Muscle of leg (tissue), 3 donors: ENCODE measurements at regions not wholly inside any gene's neighbourhood (a gene's known extent, or its start where the extent isn't known, plus 50 kb on each side); places are given as distances from the start of the nearest gene placed in this dataset.
A peak's percentile ranks its signal among the peaks of the same experiment; 100 is the strongest.
"Not testable (repeated sequence)": the region's sequence is repeated elsewhere in the genome, so short reads cannot be mapped to it uniquely, and the experiment has no call there.

Experiments
- DNase-seq: peaks from one replicate; pipeline ENCODE4 v3.0.0; 2013
- H3K27ac ChIP-seq: one replicate; pipeline ENCODE4 v1.5.1; 2013; ENCODE audit warnings: mild to moderate bottlenecking, low read length, control low read depth
- H3K27me3 ChIP-seq: one replicate; pipeline ENCODE4 v1.6.1; 2013; ENCODE audit warnings: low read length; ENCODE audit not compliant: control insufficient read depth, insufficient read depth
- H3K36me3 ChIP-seq: one replicate; pipeline ENCODE4 v1.6.1; 2013; ENCODE audit warnings: low read length; ENCODE audit not compliant: control insufficient read depth, insufficient read depth
- H3K4me1 ChIP-seq: one replicate; pipeline ENCODE4 v1.6.1; 2013; ENCODE audit warnings: low read length; ENCODE audit not compliant: control insufficient read depth, insufficient read depth
- H3K4me3 ChIP-seq: one replicate; pipeline ENCODE4 v1.5.1; 2013; ENCODE audit warnings: low read length, control low read depth
- H3K9me3 ChIP-seq: replicated peaks from 2 replicates; pipeline ENCODE4 v1.6.1; 2013; ENCODE audit warnings: low read depth, low read length; ENCODE audit not compliant: control insufficient read depth
- WGBS: methylation state at CpG from one replicate; pipeline ENCODE4 v1.1.5; 2013; ENCODE audit warnings: missing lambda C conversion rate; ENCODE audit not compliant: insufficient coverage; 5-methylcytosine and 5-hydroxymethylcytosine counted together

DNA sequence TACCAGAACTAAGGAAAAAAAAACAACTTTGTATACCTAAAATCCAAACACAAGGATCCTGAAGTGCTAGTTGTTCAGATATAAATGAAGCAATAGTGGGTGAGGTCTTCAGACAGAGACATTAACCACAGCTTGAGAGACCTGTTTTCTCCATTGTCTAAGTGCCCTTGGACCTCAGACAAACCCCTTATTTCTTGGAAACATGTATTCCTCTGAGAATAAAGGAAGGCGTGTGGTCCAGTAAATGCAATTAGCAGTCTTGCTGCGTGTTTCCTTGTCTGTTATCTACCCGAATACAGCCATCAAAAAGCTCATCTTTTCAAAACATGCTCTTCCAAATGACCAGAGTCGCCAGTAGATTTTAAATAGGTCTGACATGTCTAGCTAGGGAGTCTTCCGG lies 291.1 kb upstream of the NFIA start:
- H3K4me1 ChIP-seq = no peaks in the 10 kb centered on the region
- H3K4me3 ChIP-seq = no peak overlapping the region
- no peaks in the 10 kb centered on the region for H3K27me3 ChIP-seq
- no peaks in the 10 kb centered on the region for H3K36me3 ChIP-seq
- no CpG with 5 or more reads among the region's 5 CpGs for WGBS
- DNase-seq = peak; percentile 55
- no peaks in the 10 kb centered on the region for H3K9me3 ChIP-seq
- no peak overlapping the region for H3K27ac ChIP-seq

- not testable (repeated sequence) for H3K9me3 ChIP-seq, H3K27me3 ChIP-seq, H3K4me1 ChIP-seq, H3K27ac ChIP-seq, DNase-seq, H3K4me3 ChIP-seq, H3K36me3 ChIP-seq
- WGBS = no CpG with 5 or more reads among the region's 2 CpGs
Measured at GRCh38 chr1:60773099-60773498, 309.3 kb upstream of the NFIA start.

GRCh38 chr1:60769082-60769481 lies 313.3 kb upstream of the NFIA start:
- Histone ChIP-seq H3K27me3 (no peaks in the 10 kb centered on the region), H3K4me3 (no peak overlapping the region), H3K27ac (no peak overlapping the region), H3K9me3 (no peaks in the 10 kb centered on the region), H3K4me1 (no peaks in the 10 kb centered on the region), H3K36me3 (no peaks in the 10 kb centered on the region)
- WGBS = no CpG with 5 or more reads among the region's 1 CpG
- DNase-seq = peak; percentile 85

GRCh38 chr1:60765204-60765603 lies 317.2 kb upstream of the NFIA start:
- DNase-seq = no peak
- Histone ChIP-seq H3K27me3 (no peaks in the 10 kb centered on the region), H3K36me3 (no peaks in the 10 kb centered on the region), H3K9me3 (no peaks in the 10 kb centered on the region), H3K27ac (peak overlapping the region; percentile 45), H3K4me1 (peaks cover 11% of the 10 kb centered on the region), H3K4me3 (no peak overlapping the region)
- WGBS = no CpG with 5 or more reads among the region's 5 CpGs

DNA sequence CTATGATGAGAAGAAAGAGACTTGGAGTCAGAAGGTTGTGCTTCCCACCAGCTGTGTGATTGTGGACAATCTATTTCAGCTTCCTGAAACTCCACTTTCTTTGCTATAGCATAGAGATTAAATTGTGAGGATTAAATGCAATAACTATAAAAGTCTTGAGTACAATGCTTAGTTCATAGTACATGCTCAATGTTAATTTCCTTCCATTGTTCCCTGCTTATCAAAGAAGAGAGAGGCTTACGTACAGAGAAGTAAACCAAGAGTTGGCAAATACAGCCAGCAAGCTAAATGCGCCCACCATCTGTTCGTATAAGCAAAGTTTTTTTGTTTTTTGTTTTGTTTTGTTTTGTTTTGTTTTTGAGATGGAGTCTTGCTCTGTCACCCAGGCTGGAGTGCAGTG lies 317.9 kb upstream of the NFIA start:
- Histone ChIP-seq H3K36me3 (no peaks in the 10 kb centered on the region), H3K27ac (peak overlapping the region; percentile 93), H3K27me3 (no peaks in the 10 kb centered on the region), H3K4me3 (no peak overlapping the region), H3K4me1 (peaks cover 11% of the 10 kb centered on the region), H3K9me3 (no peaks in the 10 kb centered on the region)
- WGBS = 79% methylated on average over 2 of the region's 3 CpGs
- peak; percentile 39 for DNase-seq

DNA sequence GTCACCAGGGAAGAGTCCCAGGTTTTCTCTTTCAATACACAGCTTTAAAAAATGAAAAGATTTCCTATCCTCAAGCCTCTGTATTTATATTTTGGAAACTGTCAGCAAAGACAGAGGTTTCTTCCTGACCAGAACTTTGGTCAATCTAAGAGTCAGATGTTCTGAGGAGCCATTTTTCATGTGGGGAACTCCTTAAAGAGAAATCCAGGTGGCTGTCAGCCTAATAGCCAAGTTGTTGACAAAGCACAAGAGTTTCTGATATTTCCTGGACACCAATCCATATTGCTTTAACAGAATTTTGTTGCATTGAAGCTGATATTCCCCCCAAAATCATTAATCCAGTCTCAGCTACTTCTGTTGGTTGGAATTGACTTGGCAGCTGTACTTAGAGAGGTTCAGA lies 318.6 kb upstream of the NFIA start:
- Histone ChIP-seq H3K27me3 (no peaks in the 10 kb centered on the region), H3K36me3 (no peaks in the 10 kb centered on the region), H3K9me3 (no peaks in the 10 kb centered on the region), H3K27ac (peak overlapping the region; percentile 93), H3K4me1 (peaks cover 11% of the 10 kb centered on the region), H3K4me3 (no peak overlapping the region)
- peak; percentile 97 for DNase-seq

- Histone ChIP-seq H3K9me3 (no peaks in the 10 kb centered on the region), H3K36me3 (no peaks in the 10 kb centered on the region), H3K4me1 (peaks cover 11% of the 10 kb centered on the region), H3K27ac (peak overlapping the region; percentile 93), H3K4me3 (no peak overlapping the region), H3K27me3 (no peaks in the 10 kb centered on the region)
- WGBS = 87% methylated on average over 1 of the region's 1 CpG
- DNase-seq = no peak
Measured at GRCh38 chr1:60762911-60763310, 319.4 kb upstream of the NFIA start.

DNA sequence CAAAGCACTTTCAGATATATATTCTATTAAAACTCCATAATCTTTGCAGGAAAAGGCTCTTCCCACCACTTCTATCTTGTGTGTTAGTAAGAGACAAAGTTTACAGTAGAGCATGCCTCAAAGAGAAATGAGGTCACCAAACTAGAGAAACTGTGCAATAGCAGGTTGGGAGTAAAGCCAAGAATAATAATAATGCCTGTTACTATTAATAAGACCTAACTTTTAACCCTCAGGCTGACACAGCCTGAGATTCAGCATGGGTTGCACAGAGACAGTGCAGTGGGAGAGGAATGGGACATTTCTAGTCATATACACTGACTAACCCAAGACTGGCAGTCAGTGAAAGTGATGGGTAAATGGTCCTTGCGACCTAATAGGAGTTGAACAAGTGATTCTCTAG lies 320.2 kb upstream of the NFIA start:
- DNase-seq = peak; percentile 70
- Histone ChIP-seq H3K9me3 (no peaks in the 10 kb centered on the region), H3K4me3 (no peak overlapping the region), H3K36me3 (no peaks in the 10 kb centered on the region), H3K4me1 (peaks cover 11% of the 10 kb centered on the region), H3K27me3 (no peaks in the 10 kb centered on the region), H3K27ac (peak overlapping the region; percentile 93)
- WGBS = no CpG with 5 or more reads among the region's 1 CpG

DNA sequence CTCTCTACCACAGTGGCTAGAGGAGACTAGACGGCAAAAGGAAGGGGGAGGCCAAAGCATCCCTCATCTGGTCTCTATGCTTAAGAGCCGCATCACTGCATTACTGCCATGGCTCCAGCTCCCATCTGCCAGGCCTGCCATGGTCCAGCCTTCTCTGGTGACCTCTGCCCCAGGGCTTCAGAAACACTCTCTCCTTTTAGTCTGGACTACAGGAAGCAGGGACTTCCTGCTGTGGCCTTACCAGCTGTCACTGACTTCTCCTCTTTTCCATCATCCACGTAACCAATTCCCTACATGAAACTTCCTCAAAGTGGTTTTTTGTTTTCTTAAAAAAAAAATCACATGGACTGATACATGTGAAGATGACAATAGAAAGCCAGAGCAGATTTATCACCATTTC lies 323.1 kb upstream of the NFIA start:
- no peaks in the 10 kb centered on the region for H3K27me3 ChIP-seq
- H3K9me3 ChIP-seq = no peaks in the 10 kb centered on the region
- no peaks in the 10 kb centered on the region for H3K36me3 ChIP-seq
- H3K4me3 ChIP-seq = no peak overlapping the region
- WGBS = 86% methylated on average over 1 of the region's 3 CpGs
- peaks cover 11% of the 10 kb centered on the region for H3K4me1 ChIP-seq
- DNase-seq = no peak
- H3K27ac ChIP-seq = no peak overlapping the region

GRCh38 chr1:60757485-60757884 lies 324.9 kb upstream of the NFIA start:
- Histone ChIP-seq H3K9me3 (no peaks in the 10 kb centered on the region), H3K4me1 (peaks cover 8% of the 10 kb centered on the region), H3K27me3 (no peaks in the 10 kb centered on the region), H3K4me3 (no peak overlapping the region), H3K36me3 (no peaks in the 10 kb centered on the region), H3K27ac (no peak overlapping the region)
- no peak for DNase-seq
- no CpG with 5 or more reads among the region's 3 CpGs for WGBS

DNA sequence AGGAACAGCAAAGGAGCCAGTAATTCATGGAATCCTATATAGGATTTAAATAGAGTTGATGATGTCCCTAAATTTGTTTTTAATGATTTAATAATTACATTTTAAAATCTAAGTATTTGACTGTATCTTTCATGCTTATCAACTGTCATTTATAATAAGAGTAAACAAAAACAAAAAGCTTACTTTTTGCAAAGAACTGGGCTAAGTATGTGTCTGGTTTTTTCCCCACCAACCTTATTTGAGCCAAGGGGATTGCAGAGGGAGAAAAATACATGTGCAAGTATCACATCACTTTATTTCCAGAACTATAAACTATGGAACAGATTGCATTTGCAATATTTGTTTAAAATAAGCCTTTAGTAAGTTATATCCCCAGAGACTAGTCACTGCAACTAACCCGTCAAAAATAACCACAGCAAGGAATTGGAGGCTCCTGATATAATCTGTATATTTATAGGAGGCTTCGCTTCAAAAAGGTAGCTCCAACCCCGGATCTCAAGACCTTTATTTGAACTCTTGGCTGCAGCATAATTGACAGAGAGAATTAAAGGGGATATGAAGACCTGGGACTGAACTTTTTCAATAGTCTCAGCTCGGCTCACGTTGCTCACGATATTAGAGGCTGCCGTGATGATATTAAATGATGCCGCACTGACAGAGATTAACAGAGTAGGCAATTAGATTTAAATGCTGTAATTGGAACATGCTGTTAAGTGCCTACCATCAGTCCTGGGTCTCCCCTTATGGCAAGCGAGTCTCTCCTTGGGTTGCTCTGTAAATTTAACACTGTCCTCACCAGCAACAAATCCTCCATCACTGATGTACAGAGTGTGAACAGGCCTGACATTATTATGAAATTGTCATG lies 329.1 kb upstream of the NFIA start:
- Histone ChIP-seq H3K9me3 (no peaks in the 10 kb centered on the region), H3K4me1 (peaks cover 6% of the 10 kb centered on the region), H3K27me3 (no peaks in the 10 kb centered on the region), H3K4me3 (no peak overlapping the region), H3K27ac (peak overlapping the region; percentile 77), H3K36me3 (no peaks in the 10 kb centered on the region)
- peak; percentile 89 for DNase-seq
- 28% methylated on average over 4 of the region's 9 CpGs for WGBS
